Stimulated activated CD8-positive, alpha-beta memory T cell treated with anti-CD3 and anti-CD28 coated beads, Interleukin-2, amount 100 ng/mL, for 1 hour (primary cell): ENCODE measurements at regions not wholly inside any gene's neighbourhood (a gene's known extent, or its start where the extent isn't known, plus 50 kb on each side); places are given as distances from the start of the nearest gene placed in this dataset.
"Not testable (repeated sequence)": the region's sequence is repeated elsewhere in the genome, so short reads cannot be mapped to it uniquely, and the experiment has no call there.

Experiments used
- DNase-seq, 2 donors: peaks; one replicate each; pipeline ENCODE4 v3.0.0-alpha.2; 2020; ENCODE audit warnings: low read depth in 2 of 2

GRCh38 chr15:26081758-26082220 lies 218.7 kb upstream of the ATP10A start:
- DNase-seq = no peak

DNA sequence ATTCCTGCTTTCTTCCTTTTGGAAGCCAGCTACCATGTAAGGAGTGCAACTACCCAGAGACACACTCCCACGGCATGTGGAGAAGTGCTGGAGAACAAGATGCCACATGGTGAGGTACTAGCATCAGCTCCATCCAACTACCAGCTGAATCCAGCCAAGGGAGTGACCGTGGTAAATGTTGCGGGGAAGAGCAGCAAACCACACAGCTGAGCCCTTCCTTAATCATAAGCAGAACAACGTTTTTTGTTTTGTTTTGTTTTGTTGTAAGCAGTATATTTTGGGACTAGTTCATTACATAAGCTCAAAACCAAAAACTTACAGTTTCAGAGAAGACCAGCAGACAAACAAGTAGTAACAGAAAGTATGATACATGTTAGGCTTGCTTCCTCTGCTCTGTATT lies 212.6 kb upstream of the ATP10A start:
- DNase-seq = no peak

- DNase-seq = no peak
Measured at GRCh38 chr15:26073430-26074333, 210.6 kb upstream of the ATP10A start.

- no peak for DNase-seq
Measured at GRCh38 chr15:26070095-26070532, 207.0 kb upstream of the ATP10A start.

DNA sequence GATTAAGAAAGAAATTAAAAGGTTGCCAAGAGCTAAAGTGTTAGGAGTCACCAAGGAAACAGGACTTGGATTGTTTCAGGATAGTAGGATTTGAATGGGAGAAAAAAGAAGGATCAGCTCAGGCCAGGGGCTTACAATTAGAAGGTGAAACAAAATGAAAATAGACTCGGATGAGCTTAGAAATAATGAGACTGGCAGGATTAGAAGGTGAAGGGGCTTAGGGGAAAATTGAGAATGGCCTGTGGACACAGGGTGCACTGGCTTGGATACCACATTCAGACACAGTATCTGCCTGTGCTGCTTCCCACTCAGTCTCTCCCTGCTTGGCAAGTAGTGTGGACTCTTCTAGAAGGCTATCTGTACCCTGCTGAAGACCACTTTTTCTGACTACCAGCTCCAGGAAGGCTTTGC lies 206.1 kb upstream of the ATP10A start:
- no peak for DNase-seq

DNA sequence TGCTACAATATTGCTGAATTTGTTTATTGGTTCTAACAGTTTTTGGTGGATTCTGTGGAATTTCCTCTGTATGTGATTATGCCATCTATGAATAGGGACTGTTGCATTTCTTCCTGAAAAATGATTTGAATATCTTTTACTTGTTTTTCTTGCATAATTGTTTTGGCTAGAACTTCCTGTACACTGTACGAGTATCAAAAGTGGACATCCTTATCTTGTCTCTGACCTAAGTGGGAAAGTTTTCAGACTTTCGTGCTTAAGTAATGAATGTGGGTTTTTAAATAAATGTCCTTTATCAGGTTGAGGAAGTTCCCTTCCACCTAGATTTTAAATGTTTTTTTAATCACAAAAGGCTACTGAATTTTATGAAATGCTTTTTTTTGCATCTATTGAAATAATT lies 203.8 kb upstream of the ATP10A start:
- no peak for DNase-seq

GRCh38 chr15:26065723-26066122 lies 202.6 kb upstream of the ATP10A start:
- DNase-seq = no peak

- DNase-seq = no peak
Measured at GRCh38 chr15:26061248-26061647, 198.1 kb upstream of the ATP10A start.

DNA sequence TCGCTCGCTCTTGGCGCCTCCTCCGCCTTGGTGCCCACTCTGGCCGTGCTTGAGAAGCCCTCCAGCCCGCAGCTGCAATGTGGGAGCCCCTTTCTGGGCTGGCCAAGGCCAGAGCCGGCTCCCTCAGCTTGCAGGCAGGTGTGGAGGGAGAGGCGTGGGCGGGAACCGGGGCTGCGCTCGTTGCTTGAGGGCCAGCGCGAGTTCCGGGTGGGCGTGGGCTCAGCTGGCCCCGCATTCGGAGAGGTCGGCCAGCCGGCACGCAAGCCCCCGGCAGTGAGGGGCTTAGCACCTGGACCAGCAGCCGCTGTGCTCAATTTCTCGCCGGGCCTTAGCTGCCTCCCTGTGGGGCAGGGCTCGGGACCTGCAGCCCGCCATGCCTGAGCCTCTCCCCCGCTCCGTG lies 193.6 kb upstream of the ATP10A start:
- DNase-seq = not testable (repeated sequence)

DNA sequence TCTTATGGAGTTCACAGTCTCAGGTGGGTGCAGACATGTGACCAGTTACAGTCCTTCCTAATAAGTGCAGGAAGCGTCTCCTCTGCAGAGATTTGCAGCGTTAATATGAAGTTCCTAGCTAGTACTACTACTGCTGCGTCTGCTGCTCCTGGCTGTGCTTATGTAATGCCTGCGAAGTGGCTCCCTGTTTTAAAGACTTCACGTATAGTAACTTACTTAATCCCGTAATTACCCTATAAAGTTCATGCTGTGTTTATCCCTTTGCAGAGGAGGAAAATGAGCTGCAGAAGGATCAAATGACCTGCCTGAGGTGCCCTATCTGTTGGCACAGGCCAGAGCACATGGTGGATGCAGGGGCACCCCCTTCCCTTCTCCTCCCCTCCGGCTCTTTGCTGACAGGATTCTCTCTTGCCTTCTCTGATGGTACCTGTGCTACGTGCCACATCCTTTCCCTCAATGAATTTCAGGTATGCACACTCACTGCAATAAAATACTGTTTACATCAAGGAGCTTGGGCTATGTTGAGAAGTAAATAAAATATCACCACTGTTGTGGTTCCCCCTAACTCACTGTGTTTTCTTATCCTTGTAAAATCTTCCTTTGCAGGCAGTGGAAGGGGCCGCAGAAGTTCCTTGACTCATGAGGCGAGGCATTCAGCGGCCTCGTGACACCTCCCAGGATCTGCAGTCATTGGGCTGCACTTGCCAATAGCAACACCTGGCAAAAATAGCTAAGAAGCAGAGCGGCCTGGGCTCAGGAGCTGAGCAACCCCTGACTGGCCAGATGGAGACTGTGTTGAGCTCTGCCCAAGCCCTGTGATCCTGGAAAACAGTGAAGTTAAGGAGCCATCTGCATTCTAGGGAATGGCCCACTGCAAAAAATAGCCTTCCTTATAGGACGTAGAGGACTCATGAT lies 188.9 kb upstream of the ATP10A start:
- no peak for DNase-seq

DNA sequence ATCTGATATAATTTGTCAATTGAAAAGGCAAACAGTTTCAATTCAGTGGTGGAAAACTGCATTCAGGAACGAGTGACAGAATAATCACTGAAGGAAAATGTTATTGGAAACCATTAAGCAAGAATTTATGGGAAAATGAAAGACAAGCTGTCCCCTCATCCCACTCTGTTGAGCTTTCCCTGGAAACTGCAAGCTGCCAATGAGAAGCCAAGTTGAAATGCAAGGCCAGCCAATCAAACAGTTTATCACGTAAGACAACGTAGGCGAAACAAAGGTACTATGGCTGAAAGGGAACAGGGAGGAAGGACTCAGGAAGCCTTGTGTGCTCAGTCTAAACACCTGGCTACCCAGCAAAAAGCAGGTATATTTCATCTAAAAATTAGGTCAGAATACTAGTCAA lies 187.9 kb upstream of the ATP10A start:
- no peak for DNase-seq

GRCh38 chr15:26049900-26050657 lies 187.0 kb upstream of the ATP10A start:
- DNase-seq = no peak

DNA sequence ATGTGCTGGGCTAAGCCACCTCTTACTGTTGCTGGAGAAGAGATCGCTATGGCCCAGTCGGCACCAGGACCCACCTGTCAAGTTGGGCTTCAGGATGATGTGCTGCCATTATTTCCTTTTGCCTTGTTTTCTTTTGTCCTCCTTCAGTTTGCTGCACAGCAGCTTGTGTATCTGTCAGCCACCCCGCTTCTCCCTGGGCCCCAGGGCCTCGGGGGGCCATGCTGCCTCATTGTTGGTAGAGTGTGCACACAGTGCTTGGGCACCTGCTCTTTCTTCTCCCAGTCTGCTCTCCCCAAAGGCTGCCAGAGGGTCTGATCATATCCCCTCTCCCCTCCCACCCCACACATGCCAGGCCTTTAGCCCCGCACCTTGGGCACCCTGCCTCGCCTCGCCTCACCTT lies 185.5 kb upstream of the ATP10A start:
- DNase-seq = no peak

GRCh38 chr15:26045516-26045915 lies 182.4 kb upstream of the ATP10A start:
- no peak for DNase-seq

- DNase-seq = no peak
Measured at GRCh38 chr15:26043018-26043417, 179.9 kb upstream of the ATP10A start.

DNA sequence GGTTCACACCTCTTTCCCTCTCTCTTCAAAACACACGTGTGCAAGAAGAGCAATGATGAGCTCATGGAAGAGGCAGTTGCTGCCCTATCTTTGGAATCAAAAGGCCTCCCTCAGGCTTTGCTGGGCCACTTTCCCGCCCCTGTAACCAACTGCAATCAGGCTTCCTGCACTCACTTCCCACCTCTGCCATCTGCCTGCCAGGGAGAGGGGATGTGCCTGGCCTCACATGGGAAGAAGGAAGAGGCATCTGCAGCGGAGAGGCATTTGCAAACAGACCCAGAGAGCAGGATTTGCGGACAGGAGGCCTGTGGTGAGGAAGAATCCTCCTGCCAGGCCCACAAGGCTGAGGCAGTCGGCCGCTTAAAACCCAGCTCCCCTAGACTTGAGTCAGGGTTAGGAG lies 175.6 kb upstream of the ATP10A start:
- no peak for DNase-seq

DNA sequence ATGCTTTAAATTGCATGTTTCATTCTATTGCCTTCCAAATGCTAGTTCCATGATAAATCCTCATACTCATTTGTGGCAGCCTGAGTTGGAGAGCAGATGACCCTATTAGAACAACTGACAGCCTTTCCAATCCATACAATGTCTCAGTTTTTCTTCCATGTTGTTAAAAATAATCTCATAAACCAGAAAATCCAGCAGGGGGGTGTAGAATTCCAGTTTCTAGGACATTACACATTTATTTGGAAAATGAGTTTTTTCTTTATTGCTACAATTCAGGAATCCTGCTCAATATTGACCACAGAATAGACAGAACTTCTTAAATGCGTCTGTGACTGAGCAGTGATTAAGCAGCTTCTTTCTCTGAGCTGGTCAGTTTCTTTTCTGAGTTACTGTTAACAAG lies 174.2 kb upstream of the ATP10A start:
- no peak for DNase-seq

GRCh38 chr15:26033493-26033892 lies 170.4 kb upstream of the ATP10A start:
- DNase-seq = no peak

DNA sequence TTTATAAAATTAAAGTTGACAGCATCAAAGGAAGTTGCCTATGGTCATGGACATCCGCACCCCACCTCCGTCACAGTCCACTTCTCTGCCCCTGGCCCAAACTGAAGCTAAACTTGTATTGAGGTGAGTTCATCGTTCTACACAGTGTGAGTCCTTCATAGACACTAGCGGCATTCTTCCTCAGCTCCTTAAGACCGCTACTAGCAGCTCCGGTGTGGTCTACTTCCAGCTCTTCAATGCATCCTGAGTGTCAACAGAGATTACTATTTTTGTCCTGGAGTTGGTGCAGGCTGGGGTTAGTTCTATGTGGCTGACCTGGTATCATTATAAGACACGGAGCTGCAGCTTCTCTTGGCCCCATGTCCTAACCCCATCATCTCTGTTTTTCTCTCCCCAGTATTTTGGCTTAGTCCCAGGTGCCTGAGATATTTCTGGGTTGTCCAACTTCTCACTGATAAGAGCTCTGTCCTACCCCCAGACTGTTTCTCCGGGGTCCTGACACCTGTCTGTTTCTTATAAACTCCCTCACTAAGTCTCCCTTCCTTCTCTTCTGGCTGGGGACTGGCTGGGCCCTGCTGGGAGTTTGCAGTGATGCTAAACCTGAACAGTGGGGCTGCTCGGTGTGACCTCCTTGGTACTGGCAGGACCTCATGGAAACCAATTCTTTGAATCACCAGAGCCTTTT lies 169.2 kb upstream of the ATP10A start:
- DNase-seq = no peak

GRCh38 chr15:26029586-26029985 lies 166.5 kb upstream of the ATP10A start:
- not testable (repeated sequence) for DNase-seq

- no peak for DNase-seq
Measured at GRCh38 chr15:26029146-26029545, 166.0 kb upstream of the ATP10A start.
